Epithelial cell of esophagus (primary cell): ENCODE measurements at regions not wholly inside any gene's neighbourhood (a gene's known extent, or its start where the extent isn't known, plus 50 kb on each side); places are given as distances from the start of the nearest gene placed in this dataset.
"Not testable (repeated sequence)": the region's sequence is repeated elsewhere in the genome, so short reads cannot be mapped to it uniquely, and the experiment has no call there.

Source experiments
- DNase-seq: peaks from one replicate; pipeline ENCODE4 v3.0.0; 2010; ENCODE audit warnings: low read depth
- H3K4me3 ChIP-seq: 2 replicates; pipeline ENCODE4 v1.5.1; 2011; ENCODE audit warnings: mild to moderate bottlenecking, low read length, control low read depth
- CTCF ChIP-seq: IDR thresholded peaks from 2 replicates; pipeline ENCODE4 v1.5.1; 2011; ENCODE audit warnings: low read depth, mild to moderate bottlenecking, low read length, control low read depth, inconsistent platforms; ENCODE audit not compliant: insufficient read depth; ENCODE audit errors: missing control alignments

GRCh38 chr1:68907491-68907890 lies 410.6 kb upstream of the DEPDC1 start:
- DNase-seq: no peak
- no peak overlapping the region for H3K4me3 ChIP-seq
- no peak for TF ChIP-seq CTCF

GRCh38 chr1:68908316-68908715 lies 411.4 kb upstream of the DEPDC1 start:
- no peak overlapping the region for H3K4me3 ChIP-seq
- no peak for DNase-seq

GRCh38 chr1:68916221-68916902 lies 419.5 kb upstream of the DEPDC1 start:
- no peak for TF ChIP-seq CTCF
- no peak overlapping the region for H3K4me3 ChIP-seq
- peak; percentile 40 for DNase-seq

More at GRCh38 chr1:68908316-68908715, 411.4 kb upstream of the DEPDC1 start:
- TF ChIP-seq CTCF: no peak

GRCh38 chr1:68917456-68917855 lies 420.6 kb upstream of the DEPDC1 start:
- TF ChIP-seq CTCF: no peak
- no peak for DNase-seq
- H3K4me3 ChIP-seq: no peak overlapping the region

GRCh38 chr1:68918563-68918962 lies 421.7 kb upstream of the DEPDC1 start:
- no peak for TF ChIP-seq CTCF
- H3K4me3 ChIP-seq: no peak overlapping the region
- DNase-seq: no peak

- DNase-seq: peak; percentile 14
- H3K4me3 ChIP-seq: no peak overlapping the region
- no peak for TF ChIP-seq CTCF
These were observed 422.2 kb upstream of the DEPDC1 start for GRCh38 chr1:68919075-68919474.

- not testable (repeated sequence) for DNase-seq, H3K4me3 ChIP-seq
These were observed 426.7 kb upstream of the DEPDC1 start for GRCh38 chr1:68923475-68924088.
